B cell (primary cell): ENCODE measurements at regions not wholly inside any gene's neighbourhood (a gene's known extent, or its start where the extent isn't known, plus 50 kb on each side); places are given as distances from the start of the nearest gene placed in this dataset.

Experiments
- CTCF ChIP-seq: fragments of 200-600 bp; IDR thresholded peaks from one replicate; pipeline ENCODE4 v1.8.0; 2022; ENCODE audit warnings: antibody characterized with exemption, mild to moderate bottlenecking
- EZH2 ChIP-seq: IDR thresholded peaks from 2 replicates; pipeline ENCODE4 v1.6.1; 2012; ENCODE audit warnings: borderline replicate concordance, low read depth, mild to moderate bottlenecking, moderate library complexity, low read length; ENCODE audit not compliant: insufficient read depth, poor library complexity, severe bottlenecking

GRCh38 chr17:64783031-64783461, 120.9 kb upstream of the SMURF2 start:
- TF ChIP-seq CTCF (no peak), EZH2 (no peak)
